ENCODE measurements at regions not wholly inside any gene's neighbourhood (a gene's known extent, or its start where the extent isn't known, plus 50 kb on each side); places are given as distances from the start of the nearest gene placed in this dataset.
A peak's percentile ranks its signal among the peaks of the same experiment; 100 is the strongest.
"Not testable (repeated sequence)": the region's sequence is repeated elsewhere in the genome, so short reads cannot be mapped to it uniquely, and the experiment has no call there.

DNA sequence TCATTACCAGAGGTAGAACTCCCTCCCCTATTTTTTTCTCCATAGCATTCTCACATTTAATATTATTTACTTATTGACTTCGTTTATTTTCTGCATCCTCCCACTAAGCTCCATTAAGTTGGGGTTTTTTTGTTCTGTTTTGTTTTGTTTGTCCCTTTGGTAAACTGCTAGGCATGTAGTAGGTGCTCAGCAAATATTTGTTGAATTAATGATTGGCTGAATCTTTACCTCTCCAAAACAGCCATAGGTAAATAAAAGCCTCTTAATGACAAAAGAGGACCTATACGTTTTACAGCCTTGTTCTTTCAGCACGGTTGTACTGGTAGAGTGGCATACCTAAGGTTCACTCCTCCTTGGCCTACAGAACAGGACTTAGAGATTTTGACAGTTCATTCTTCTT is 52.0 kb downstream of the PRORP start:
- H3K27ac Mint-ChIP-seq = peak overlapping the region; percentile 1
- H3K4me1 Mint-ChIP-seq = peaks cover 22% of the 10 kb centered on the region
- H3K36me3 Mint-ChIP-seq (ENCODE audit: low read depth) = peaks cover 14% of the 10 kb centered on the region

DNA sequence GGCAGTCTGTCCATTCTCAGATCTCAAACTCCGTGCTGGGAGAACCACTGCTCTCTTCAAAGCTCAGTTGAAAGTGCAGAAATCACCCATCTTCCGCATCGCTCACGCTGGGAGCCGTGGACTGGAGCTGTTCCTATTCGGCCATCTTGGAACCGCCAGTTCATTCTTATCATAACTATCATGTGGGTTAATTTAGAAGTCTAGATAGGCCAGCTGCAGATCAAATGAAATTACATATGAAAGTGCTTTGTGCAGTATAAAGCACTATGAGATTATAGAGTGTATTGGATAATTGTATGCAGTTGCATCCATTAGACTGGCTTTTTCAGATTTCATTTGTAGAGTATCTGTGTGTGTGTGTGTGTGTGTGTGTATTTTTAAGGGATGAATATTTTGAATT is 57.8 kb downstream of the PRORP start:
- H3K27ac Mint-ChIP-seq = no peak overlapping the region
- H3K4me3 Mint-ChIP-seq = no peak overlapping the region
- no peak for DNase-seq
- peaks cover 13% of the 10 kb centered on the region for H3K4me1 Mint-ChIP-seq
- H3K36me3 Mint-ChIP-seq (ENCODE audit: low read depth) = peaks cover 5% of the 10 kb centered on the region
- no peaks in the 10 kb centered on the region for H3K27me3 Mint-ChIP-seq
- ATAC-seq = no peak
- no peaks in the 10 kb centered on the region for H3K9me3 ChIP-seq (ENCODE audit: control insufficient read depth, low read length, poor library complexity, severe bottlenecking)

More for the DNA sequence above, 52.0 kb downstream of the PRORP start:
- no peak overlapping the region for H3K4me3 Mint-ChIP-seq
- H3K9me3 ChIP-seq (ENCODE audit: control insufficient read depth, low read length, poor library complexity, severe bottlenecking) = no peaks in the 10 kb centered on the region
- no peak for DNase-seq
- ATAC-seq = no peak
- no peaks in the 10 kb centered on the region for H3K27me3 Mint-ChIP-seq

DNA sequence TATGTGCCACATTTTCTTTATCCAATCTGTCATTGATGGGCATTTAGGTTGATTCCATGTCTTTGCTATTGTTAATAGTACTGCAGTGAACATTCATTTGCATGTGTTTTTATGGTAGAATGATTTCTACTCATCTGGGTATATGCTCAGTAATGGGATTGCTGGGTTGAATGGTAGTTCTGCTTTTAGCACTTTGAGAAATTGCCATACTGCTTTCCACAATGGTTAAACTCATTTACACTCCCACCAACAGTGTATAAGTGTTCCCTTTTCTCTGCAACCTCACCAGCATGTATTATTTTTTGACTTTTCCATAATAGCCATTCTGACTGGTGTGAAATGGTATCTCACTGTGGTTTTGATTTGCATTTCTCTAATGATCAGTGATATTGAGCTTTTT is 62.5 kb downstream of the PRORP start:
- H3K4me3 Mint-ChIP-seq; H3K27me3 Mint-ChIP-seq; ATAC-seq; H3K27ac Mint-ChIP-seq; H3K9me3 ChIP-seq (ENCODE audit: control insufficient read depth, low read length, poor library complexity, severe bottlenecking); H3K4me1 Mint-ChIP-seq; DNase-seq; H3K36me3 Mint-ChIP-seq (ENCODE audit: low read depth): not testable (repeated sequence)

DNA sequence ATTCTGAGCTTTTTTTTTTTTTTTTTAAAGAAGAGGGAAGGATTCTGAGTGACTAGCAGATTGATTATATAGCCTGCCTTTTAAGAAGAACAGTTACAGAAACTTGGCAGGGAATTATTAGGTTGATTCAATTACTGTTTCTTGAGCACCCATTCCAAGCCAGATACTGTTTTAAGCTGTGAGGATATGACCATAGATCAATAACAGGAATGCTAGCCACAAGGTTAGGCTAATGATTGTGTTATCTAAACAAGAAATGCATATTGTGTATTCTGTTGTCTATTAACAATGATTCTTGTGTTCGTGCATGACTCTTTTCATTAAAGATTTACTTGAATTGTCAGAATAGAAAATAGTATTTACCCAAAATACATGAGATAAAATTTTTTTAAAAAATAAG is 67.1 kb downstream of the PRORP start:
- ATAC-seq (no peak), DNase-seq (no peak)

DNA sequence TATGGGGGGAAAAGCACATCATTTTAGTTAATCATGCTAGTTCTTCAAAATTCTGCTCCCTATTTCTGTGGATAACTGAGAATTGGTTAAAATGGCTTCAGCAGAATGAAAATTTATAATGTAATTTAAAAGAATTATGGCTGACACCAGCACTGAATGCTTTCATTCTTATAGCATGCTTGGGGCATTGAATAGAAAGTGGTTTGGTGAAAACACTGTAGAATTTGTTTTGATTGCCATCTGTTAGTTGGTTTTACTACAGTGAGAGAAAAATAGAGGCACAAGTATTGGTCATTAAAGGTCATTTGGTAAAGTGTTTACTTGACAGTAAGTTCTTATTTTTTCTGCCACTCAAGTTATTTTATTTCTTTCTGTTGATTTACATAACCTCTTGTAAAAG is 70.8 kb downstream of the PRORP start:
- no peak overlapping the region for H3K27ac Mint-ChIP-seq
- H3K4me3 Mint-ChIP-seq = no peak overlapping the region
- no peaks in the 10 kb centered on the region for H3K27me3 Mint-ChIP-seq
- DNase-seq (no peak), ATAC-seq (no peak)
- H3K9me3 ChIP-seq (ENCODE audit: control insufficient read depth, low read length, poor library complexity, severe bottlenecking) = no peaks in the 10 kb centered on the region
- peaks cover 9% of the 10 kb centered on the region for H3K36me3 Mint-ChIP-seq (ENCODE audit: low read depth)
- H3K4me1 Mint-ChIP-seq = peaks cover 21% of the 10 kb centered on the region

More for the DNA sequence above, 67.1 kb downstream of the PRORP start:
- H3K4me1 Mint-ChIP-seq = peaks cover 8% of the 10 kb centered on the region
- no peak overlapping the region for H3K4me3 Mint-ChIP-seq
- peaks cover 15% of the 10 kb centered on the region for H3K36me3 Mint-ChIP-seq (ENCODE audit: low read depth)
- H3K27me3 Mint-ChIP-seq = no peaks in the 10 kb centered on the region
- H3K9me3 ChIP-seq (ENCODE audit: control insufficient read depth, low read length, poor library complexity, severe bottlenecking) = no peaks in the 10 kb centered on the region
- H3K27ac Mint-ChIP-seq = no peak overlapping the region

DNA sequence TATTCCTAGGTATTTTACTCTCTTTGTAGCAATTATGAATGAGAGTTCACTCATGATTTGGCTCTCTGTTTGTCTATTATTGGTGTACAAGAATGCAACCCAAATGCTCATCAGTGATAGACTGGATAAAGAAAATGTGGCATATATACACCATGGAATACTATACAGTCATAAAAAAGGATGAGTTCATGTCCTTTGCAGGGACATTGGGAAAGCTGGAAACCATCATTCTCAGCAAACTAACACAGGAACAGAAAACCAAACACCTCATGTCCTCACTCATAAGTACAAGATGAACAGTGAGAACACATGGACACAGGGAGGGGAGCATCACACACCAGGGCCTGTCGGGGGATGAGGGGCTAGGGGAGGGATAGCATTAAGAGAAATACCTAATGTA is 71.8 kb downstream of the PRORP start:
- H3K9me3 ChIP-seq (ENCODE audit: control insufficient read depth, low read length, poor library complexity, severe bottlenecking); H3K27me3 Mint-ChIP-seq; DNase-seq; H3K36me3 Mint-ChIP-seq (ENCODE audit: low read depth); ATAC-seq; H3K4me3 Mint-ChIP-seq; H3K27ac Mint-ChIP-seq: not testable (repeated sequence)
- peaks cover 22% of the 10 kb centered on the region for H3K4me1 Mint-ChIP-seq

DNA sequence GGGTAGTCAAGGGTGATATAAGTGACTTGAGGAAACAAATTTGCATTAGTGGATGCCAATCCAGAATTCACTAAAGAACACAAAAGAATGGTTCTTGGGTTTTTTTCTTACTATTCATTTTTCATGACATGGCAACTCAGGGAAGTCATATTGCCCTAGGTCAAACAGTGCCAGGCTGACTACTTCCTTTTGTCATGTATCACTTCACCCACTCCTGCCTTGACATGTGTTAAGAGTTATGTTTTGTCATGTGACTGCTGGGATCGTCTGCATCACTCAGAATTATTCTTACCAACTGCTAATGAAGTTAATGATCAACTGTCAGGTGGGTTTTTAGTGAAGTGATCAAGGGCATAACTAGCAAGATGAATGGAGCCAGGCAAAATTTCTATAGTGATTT is 74.2 kb downstream of the PRORP start:
- Mint-ChIP-seq H3K4me3 (no peak overlapping the region), H3K27ac (peak overlapping the region; percentile 89), H3K27me3 (no peaks in the 10 kb centered on the region), H3K36me3 (ENCODE audit: low read depth) (peaks cover 9% of the 10 kb centered on the region), H3K4me1 (peaks cover 23% of the 10 kb centered on the region)
- no peaks in the 10 kb centered on the region for H3K9me3 ChIP-seq (ENCODE audit: control insufficient read depth, low read length, poor library complexity, severe bottlenecking)
- peak; percentile 32 for ATAC-seq
- DNase-seq = no peak

DNA sequence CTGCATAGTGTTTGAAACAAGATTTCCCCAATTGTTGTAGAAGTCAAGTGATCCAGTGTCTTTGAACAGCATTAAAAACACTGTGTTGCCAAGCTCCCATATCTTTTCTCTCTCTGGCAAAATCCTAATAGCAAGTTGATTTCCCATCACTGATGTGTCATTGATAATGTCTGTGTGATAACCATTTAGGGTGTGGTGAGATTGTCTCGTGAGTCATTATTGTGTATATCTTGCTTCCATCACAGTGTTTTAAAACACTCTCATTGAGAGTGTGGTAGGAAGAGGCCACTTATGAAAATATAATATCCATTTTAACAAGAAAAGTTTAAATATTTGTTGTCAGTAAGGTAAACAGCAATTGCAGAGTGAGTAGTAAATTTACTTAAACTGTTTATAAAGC is 74.7 kb downstream of the PRORP start:
- DNase-seq (no peak), ATAC-seq (peak; percentile 74)
- H3K9me3 ChIP-seq (ENCODE audit: control insufficient read depth, low read length, poor library complexity, severe bottlenecking) = no peaks in the 10 kb centered on the region
- Mint-ChIP-seq H3K27ac (peak overlapping the region; percentile 89), H3K4me1 (peaks cover 22% of the 10 kb centered on the region), H3K36me3 (ENCODE audit: low read depth) (peaks cover 5% of the 10 kb centered on the region), H3K4me3 (peak overlapping the region; percentile 31), H3K27me3 (no peaks in the 10 kb centered on the region)

DNA sequence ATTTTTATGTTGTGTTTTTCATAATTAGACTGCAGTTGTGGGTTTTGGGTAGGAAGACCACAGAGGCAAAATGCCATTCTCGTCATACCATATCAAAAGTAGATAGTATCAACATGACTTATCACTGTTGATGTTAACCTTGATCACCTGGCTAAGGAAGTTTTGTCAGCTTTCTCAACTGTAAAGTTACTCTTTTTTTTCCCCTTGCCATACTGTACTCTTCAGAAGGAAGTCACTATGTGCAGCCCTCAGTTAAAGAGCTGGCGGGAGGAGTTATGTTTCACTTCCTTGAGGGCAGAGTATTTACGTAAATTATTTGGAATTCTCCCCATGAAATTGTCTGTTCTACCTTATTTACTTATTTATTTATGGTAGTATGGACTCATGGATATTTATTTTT is 78.7 kb downstream of the PRORP start:
- Mint-ChIP-seq H3K36me3 (ENCODE audit: low read depth) (no peaks in the 10 kb centered on the region), H3K27me3 (no peaks in the 10 kb centered on the region), H3K27ac (peak overlapping the region; percentile 54), H3K4me1 (peaks cover 33% of the 10 kb centered on the region), H3K4me3 (peak overlapping the region; percentile 45)
- H3K9me3 ChIP-seq (ENCODE audit: control insufficient read depth, low read length, poor library complexity, severe bottlenecking) = no peaks in the 10 kb centered on the region
- ATAC-seq (peak; percentile 55), DNase-seq (no peak)

DNA sequence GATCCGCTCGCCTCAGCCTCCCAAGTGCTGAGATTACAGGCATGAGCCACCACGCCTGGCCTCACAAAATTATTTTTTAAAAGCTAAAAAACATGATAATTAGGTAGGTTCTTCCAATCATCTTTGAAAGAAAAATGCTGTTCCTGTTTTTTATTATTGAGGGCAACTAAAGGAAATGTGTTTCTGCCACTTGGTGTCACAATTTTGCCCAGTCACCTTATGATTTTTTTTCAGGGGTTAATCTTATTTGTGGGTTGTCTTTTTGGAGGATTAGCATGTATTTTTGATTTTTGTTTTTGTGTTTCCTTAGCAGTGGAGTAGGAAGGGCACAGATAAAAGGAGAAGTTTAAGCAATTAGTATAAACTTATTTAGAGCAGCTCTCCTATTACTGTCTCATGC is 79.8 kb downstream of the PRORP start:
- Mint-ChIP-seq H3K27me3 (no peaks in the 10 kb centered on the region), H3K27ac (peak overlapping the region; percentile 88), H3K4me1 (peaks cover 29% of the 10 kb centered on the region), H3K4me3 (peak overlapping the region; percentile 25), H3K36me3 (ENCODE audit: low read depth) (no peaks in the 10 kb centered on the region)
- no peaks in the 10 kb centered on the region for H3K9me3 ChIP-seq (ENCODE audit: control insufficient read depth, low read length, poor library complexity, severe bottlenecking)
- ATAC-seq (no peak), DNase-seq (no peak)

DNA sequence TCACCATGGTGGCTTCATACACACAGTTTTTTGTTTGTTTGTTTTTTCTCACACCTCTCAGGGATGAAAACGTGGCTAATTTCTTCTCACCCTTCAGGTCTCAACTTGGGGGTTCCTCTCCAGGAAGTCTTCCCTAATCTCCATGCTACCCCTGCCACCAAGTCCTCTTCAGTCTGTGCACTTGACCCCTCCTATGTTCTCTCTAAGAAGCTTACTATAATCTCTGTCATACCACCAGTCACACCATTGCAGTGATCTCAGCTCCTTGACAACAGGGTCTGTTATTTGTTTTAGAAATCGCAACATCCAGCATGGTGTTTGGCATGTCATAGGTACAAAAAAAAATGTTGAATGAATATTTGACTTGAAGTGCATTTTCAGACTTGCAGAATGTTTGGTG is 83.4 kb downstream of the PRORP start:
- no peaks in the 10 kb centered on the region for H3K36me3 Mint-ChIP-seq (ENCODE audit: low read depth)
- H3K4me3 Mint-ChIP-seq = peak overlapping the region; percentile 19
- DNase-seq = no peak
- peak overlapping the region; percentile 92 for H3K27ac Mint-ChIP-seq
- H3K9me3 ChIP-seq (ENCODE audit: control insufficient read depth, low read length, poor library complexity, severe bottlenecking) = no peaks in the 10 kb centered on the region
- H3K4me1 Mint-ChIP-seq = peaks cover 33% of the 10 kb centered on the region
- no peak for ATAC-seq
- no peaks in the 10 kb centered on the region for H3K27me3 Mint-ChIP-seq

DNA sequence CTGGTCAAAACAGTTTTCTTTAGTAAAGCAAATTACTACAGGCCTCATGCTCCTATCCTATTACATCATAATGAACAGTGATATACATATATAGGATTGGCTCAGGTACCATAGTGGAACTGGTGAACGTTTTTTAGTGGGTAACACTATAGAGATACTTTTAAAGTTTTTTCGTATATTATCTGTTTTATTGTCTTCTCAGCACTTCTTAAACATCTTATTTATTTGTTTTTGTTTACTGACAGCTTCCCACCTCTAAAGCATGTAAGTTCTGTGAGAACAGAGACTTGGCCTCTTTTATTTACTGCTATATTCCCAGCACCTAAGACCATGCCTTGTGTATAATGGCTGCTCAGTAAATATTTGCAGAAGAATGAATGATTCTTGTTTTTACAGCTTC is 81.1 kb upstream of the PSMA6 start:
- Mint-ChIP-seq H3K36me3 (ENCODE audit: low read depth) (no peaks in the 10 kb centered on the region), H3K4me3 (peak overlapping the region; percentile 19)

DNA sequence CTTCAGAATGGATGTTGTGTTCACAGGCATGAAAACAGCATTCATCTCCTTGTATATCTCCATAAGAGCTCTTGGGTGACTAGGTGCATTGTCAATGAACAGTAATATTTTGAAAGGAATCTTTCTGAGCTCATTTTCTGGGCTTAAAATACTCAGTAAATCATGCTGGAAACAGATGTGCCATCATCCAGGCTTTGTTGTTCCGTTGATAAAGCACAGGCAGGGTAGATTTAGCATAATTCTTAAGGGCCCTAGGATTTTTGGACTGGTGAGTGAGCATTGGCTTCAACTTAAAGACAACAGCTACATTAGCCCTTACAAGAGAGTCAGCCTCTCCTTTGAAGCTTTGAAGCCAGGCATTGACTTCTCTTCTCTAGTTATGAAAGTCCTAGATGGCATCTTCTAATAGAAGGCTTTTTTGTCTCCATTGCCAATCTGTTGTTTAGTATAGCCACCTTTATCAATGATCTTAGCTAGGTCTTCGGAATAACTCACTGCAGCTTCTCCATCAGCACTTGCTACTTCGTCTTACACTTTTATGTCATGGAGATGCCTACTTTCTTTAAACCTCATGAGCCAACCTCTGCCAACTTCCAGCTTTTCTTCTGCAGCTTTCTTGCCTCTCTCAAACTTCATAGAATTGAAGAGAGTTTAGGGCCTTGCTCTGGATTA is 79.6 kb upstream of the PSMA6 start:
- Mint-ChIP-seq H3K4me1 (peaks cover 25% of the 10 kb centered on the region), H3K4me3 (no peak overlapping the region), H3K27me3 (no peaks in the 10 kb centered on the region), H3K36me3 (ENCODE audit: low read depth) (no peaks in the 10 kb centered on the region), H3K27ac (peak overlapping the region; percentile 29)
- H3K9me3 ChIP-seq (ENCODE audit: control insufficient read depth, low read length, poor library complexity, severe bottlenecking) = no peaks in the 10 kb centered on the region
- no peak for DNase-seq
- no peak for ATAC-seq

More for the DNA sequence above, 81.1 kb upstream of the PSMA6 start:
- no peaks in the 10 kb centered on the region for H3K27me3 Mint-ChIP-seq
- ATAC-seq (no peak), DNase-seq (no peak)
- H3K4me1 Mint-ChIP-seq = peaks cover 28% of the 10 kb centered on the region
- H3K9me3 ChIP-seq (ENCODE audit: control insufficient read depth, low read length, poor library complexity, severe bottlenecking) = no peaks in the 10 kb centered on the region
- peak overlapping the region; percentile 70 for H3K27ac Mint-ChIP-seq

DNA sequence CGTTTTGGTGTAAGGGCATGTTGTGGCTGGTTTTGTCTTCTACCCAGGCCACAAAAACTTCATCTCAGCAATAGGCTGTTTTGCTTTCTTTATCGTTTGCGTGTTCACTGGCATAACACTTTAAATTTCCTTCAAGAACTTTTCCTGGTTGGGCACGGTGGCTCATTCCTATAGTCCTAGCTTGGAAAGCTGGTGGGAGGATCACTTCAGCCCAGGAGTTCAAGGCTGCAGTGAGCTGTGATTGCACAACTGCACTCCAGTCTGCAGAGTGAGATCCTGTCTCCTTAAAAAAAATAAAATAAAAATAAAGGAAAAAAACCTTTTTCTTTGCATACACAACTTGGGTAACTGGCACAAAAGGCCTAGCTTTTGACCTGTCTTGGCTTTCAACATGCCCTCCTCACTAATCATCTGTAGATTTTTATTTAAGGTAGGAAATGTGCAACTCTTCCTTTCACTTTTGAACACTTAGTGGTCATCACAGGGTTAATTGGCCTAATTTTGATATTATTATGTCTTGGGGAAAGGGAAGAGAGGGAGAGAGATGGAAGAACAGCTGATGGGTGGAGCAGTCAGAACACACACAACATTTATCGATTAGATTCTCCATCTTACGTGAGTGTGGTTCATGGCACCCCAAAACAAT is 78.9 kb upstream of the PSMA6 start:
- ATAC-seq = no peak
- Mint-ChIP-seq H3K4me3 (no peak overlapping the region), H3K4me1 (peaks cover 25% of the 10 kb centered on the region), H3K36me3 (ENCODE audit: low read depth) (no peaks in the 10 kb centered on the region), H3K27ac (no peak overlapping the region), H3K27me3 (no peaks in the 10 kb centered on the region)
- H3K9me3 ChIP-seq (ENCODE audit: control insufficient read depth, low read length, poor library complexity, severe bottlenecking) = no peaks in the 10 kb centered on the region
- DNase-seq = no peak
